Muscle layer of colon (tissue), 2 donors: ENCODE measurements at regions not wholly inside any gene's neighbourhood (a gene's known extent, or its start where the extent isn't known, plus 50 kb on each side); places are given as distances from the start of the nearest gene placed in this dataset.

Experiments
- H3K27ac ChIP-seq: one replicate; pipeline ENCODE4 v1.7.0; 2013; ENCODE audit warnings: low read depth, mild to moderate bottlenecking, low read length, moderate library complexity
- H3K27me3 ChIP-seq, 2 donors: one replicate each; pipeline ENCODE4 v1.7.0; 2013; ENCODE audit warnings: low read length in 2 of 2, mild to moderate bottlenecking in 2 of 2; ENCODE audit not compliant: insufficient read depth in 2 of 2, control insufficient read depth in 1 of 2
- H3K36me3 ChIP-seq: one replicate; pipeline ENCODE4 v1.7.0; 2013; ENCODE audit warnings: mild to moderate bottlenecking, low read length; ENCODE audit not compliant: insufficient read depth
- H3K4me1 ChIP-seq: one replicate; pipeline ENCODE4 v1.7.0; 2013; ENCODE audit warnings: mild to moderate bottlenecking, low read length; ENCODE audit not compliant: insufficient read depth
- H3K4me3 ChIP-seq, 2 donors: one replicate each; pipeline ENCODE4 v1.7.0; 2013; ENCODE audit warnings: low read length in 2 of 2, low read depth in 1 of 2, mild to moderate bottlenecking in 1 of 2, moderate library complexity in 1 of 2
- H3K9ac ChIP-seq: one replicate; pipeline ENCODE4 v1.7.0; 2013; ENCODE audit warnings: low read length
- H3K9me3 ChIP-seq: one replicate; pipeline ENCODE4 v1.7.0; 2013; ENCODE audit warnings: mild to moderate bottlenecking, low read length
- donor health status: abdominal sarcoma.
- donor health status: Adenocarcinoma of cecum.

DNA sequence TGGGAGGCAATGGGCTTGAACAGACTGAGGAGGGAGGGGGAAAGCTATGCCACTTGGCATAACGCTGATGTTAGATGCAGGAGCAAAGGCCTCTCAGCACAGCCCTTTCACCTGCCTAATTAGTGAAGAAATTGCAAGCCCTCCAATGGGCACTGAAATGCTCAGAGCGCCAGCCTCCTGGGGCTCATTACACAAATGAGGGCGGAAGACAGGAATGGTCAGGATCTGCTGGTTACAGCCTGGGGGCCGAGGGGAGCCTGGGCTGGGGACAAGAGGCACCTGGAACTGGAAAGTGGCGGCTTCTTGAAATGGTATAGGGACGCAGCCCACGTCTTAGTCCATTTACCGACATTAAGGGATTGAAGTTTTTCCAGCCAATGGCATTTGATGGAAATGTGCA, 50.2 kb upstream of the PLET1 start:
- H3K27ac ChIP-seq = no peak overlapping the region
- H3K27me3 ChIP-seq = no peaks in the 10 kb centered on the region

DNA sequence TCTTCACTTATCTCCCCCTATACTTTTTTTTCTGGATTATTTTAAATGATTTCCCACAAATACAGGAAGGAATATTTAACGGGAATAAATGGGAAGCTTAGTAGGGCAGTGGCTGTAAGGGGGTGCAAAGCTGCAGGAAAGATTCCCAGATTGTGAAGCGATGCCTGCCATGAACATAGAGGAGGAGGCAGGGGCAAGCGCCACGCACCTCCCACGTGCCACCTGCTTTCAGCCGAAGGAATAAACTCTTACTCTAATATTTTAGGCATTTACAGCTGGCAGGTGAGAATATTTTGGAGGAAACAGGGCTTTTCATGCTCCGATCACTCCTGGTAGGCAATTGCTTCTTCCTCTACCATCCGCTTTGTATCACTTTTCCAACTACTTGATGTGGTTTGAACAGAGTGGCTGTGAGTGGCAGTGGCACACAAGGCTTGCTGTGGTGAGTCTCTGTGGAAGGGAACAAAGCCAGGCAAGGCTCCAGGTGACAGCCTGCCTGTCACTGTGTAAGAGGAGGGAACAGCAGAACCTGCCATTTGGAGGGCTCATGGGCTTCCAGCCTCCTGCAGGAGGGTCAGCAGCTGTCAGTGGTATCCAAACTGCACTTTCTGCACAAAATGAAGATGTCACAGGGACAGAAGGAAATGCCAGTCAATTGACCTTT, 54.5 kb upstream of the PLET1 start:
- no peak overlapping the region for H3K4me3 ChIP-seq
- H3K9me3 ChIP-seq = no peaks in the 10 kb centered on the region
- H3K27me3 ChIP-seq = no peaks in the 10 kb centered on the region
- H3K4me1 ChIP-seq = peaks cover 20% of the 10 kb centered on the region
- no peaks in the 10 kb centered on the region for H3K36me3 ChIP-seq
- no peak overlapping the region for H3K9ac ChIP-seq
- H3K27ac ChIP-seq = no peak overlapping the region

More for the DNA sequence above, 50.2 kb upstream of the PLET1 start:
- no peak overlapping the region for H3K4me3 ChIP-seq
- H3K9me3 ChIP-seq = no peaks in the 10 kb centered on the region
- no peaks in the 10 kb centered on the region for H3K36me3 ChIP-seq
- no peak overlapping the region for H3K9ac ChIP-seq
- no peaks in the 10 kb centered on the region for H3K4me1 ChIP-seq

DNA sequence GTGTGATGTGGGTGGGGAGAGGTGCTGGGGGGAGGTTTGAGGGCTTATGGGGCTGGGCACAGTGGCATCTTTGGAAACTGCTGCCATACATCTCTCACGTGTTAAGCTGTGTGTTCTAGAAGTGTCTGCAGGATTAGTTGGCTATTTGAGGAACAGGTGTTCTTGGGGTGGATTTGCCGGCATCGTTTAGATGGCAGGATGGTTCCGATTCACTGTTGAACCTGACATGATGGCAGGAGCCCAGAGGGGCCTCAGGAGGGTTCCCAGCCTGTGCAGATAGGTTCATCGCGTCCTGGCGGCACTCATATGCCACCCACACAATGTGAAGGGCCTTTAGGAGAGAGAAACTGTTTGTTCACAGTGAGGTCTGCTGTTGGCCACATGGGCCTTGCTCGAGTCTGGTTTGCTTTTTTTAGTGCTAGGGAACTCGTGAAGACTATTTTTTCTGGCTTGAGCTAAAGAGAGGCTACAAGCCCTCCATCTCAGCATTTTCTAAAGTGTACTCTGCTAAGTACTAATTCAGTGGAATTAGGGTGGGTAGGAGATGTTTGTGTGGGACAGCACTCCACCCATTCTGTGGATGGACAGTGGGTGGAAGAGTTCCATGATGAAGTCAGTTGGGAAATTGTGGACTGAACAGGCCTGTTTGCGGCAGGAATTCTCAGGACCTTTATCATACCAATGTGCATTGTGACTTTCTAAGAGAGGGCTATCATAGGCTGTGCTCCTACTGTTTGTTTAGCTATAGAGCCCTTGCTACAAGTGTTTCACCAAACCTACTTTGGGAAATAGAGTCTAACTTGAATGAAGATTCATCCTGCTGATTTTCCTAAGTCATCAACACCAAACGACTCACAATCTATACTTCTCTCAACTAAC, 55.4 kb upstream of the PLET1 start:
- no peak overlapping the region for H3K4me3 ChIP-seq
- H3K36me3 ChIP-seq = no peaks in the 10 kb centered on the region
- H3K9ac ChIP-seq = no peak overlapping the region
- no peak overlapping the region for H3K27ac ChIP-seq
- no peaks in the 10 kb centered on the region for H3K27me3 ChIP-seq
- peaks cover 29% of the 10 kb centered on the region for H3K4me1 ChIP-seq
- no peaks in the 10 kb centered on the region for H3K9me3 ChIP-seq

DNA sequence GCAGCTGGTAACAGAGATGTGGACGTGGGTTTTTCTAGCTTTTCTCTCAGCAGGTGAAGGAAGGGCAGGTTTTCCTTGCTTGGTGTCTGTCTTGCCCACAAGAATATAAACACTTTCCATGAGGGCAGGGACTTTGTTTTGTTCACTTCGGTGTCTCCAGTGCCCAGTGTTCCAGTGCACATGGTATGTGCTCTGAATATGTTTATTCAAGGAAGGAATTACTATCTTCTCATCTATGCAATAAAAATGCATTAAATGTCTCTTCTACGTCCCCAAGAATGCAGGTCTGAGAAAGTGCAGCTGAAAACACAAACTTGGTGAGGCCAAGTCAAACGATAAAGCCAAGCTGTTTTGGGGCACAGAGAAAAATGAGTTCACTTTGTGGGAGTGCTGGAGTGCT, 56.3 kb upstream of the PLET1 start:
- Histone ChIP-seq H3K9ac (no peak overlapping the region), H3K27me3 (no peaks in the 10 kb centered on the region)

DNA sequence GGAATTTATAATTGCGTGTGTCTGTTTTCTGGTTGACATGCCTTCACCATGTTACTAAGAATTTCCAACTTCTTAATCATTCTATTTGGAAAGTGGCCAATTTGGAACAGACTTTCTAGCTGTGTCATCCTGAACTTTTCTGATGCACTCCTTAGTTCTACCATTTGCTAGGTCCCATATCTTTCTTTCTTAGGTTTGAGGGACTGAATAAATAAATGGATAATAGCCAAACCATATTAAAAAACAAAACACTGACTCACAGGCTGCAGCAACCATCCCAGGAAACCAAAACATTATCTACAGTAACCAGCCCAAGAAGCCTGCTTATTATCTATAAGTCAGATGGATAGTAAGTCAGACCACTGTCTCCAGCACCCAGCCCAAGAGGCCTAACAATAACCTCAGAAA, 57.5 kb upstream of the PLET1 start:
- no peaks in the 10 kb centered on the region for H3K27me3 ChIP-seq
- H3K4me3 ChIP-seq = no peak overlapping the region
- H3K9ac ChIP-seq = no peak overlapping the region
- H3K4me1 ChIP-seq = peaks cover 32% of the 10 kb centered on the region
- no peaks in the 10 kb centered on the region for H3K36me3 ChIP-seq
- H3K9me3 ChIP-seq = no peaks in the 10 kb centered on the region
- H3K27ac ChIP-seq = no peak overlapping the region

More for the DNA sequence above, 56.3 kb upstream of the PLET1 start:
- Histone ChIP-seq H3K27ac (no peak overlapping the region), H3K36me3 (no peaks in the 10 kb centered on the region), H3K9me3 (no peaks in the 10 kb centered on the region), H3K4me3 (no peak overlapping the region), H3K4me1 (peaks cover 32% of the 10 kb centered on the region)

DNA sequence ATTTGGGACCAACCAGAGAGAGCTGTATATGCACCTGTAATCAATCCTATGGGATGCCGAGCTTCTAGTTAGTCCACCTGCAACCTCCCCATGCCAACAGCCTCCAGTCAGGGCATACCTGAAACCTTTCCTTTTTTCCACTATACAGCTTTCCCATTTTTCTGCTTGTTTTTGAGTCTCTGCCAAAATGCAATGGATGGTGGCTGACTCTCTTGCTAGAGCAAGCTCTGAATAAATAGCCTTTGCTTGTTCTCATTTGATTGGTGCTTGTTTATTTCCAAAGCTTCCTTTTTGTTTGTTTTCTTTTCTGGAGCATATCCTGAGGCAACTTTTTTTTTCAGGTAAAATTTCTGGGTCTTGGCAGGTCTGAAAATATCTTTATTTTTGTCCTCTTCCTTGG, 58.0 kb upstream of the PLET1 start:
- Histone ChIP-seq H3K9ac (no peak overlapping the region), H3K27ac (no peak overlapping the region), H3K4me1 (peaks cover 32% of the 10 kb centered on the region), H3K9me3 (no peaks in the 10 kb centered on the region), H3K4me3 (no peak overlapping the region), H3K36me3 (no peaks in the 10 kb centered on the region), H3K27me3 (no peaks in the 10 kb centered on the region)

DNA sequence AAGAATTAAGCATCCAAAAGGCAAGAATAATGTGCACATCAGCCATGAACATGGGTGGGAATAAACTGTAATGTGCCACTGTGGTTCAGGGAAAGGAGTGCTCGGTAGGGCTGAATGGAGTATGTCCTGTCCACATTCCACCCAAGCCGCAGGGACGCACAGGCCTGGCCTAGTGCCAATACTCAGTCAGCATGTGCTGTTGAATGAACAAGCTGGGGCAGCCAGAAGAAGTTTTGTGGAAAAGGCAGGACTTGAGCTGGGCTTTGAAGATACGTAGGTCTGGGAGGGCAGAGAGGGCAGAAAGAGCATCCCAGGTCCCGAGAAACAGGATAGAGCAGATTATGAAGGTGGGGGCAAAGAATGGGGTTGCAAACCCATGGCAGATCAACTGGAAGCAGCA, 60.0 kb upstream of the PLET1 start:
- Histone ChIP-seq H3K27me3 (no peaks in the 10 kb centered on the region), H3K4me3 (no peak overlapping the region), H3K4me1 (peaks cover 32% of the 10 kb centered on the region), H3K27ac (no peak overlapping the region), H3K9ac (no peak overlapping the region), H3K9me3 (no peaks in the 10 kb centered on the region), H3K36me3 (no peaks in the 10 kb centered on the region)

DNA sequence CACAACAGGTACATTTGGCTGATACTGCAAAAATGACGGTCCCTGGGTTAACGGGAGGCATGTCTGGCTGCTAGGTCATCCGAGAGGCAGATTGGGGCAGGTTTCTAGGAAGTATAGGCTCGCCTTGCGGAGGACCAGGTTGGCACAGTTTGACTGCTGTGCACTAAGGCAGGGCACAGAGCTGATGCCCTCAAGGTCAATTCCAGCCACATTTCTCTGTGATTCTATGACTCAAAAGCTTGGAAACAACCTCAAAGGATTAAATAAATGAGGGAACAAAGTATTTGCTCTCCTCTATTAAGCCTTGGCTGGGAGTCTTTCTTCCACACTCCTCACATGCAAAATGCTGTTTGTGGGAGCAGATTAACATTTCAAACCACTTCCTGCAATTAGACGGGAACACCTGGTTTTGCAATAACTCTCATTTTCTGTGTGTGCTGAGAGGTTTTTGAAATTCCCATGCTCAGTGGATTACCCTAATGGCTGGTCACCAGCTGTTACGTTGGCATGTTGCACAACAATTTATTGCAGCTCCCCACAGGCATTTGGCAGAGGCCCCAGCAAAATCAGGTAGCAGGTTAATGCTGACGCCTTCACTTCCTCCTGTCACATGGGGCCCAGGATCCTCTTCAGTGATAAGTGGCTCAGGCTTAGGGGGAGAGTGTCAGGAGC, 61.0 kb upstream of the PLET1 start:
- Histone ChIP-seq H3K27me3 (no peaks in the 10 kb centered on the region), H3K4me3 (no peak overlapping the region), H3K36me3 (no peaks in the 10 kb centered on the region), H3K9me3 (no peaks in the 10 kb centered on the region), H3K27ac (no peak overlapping the region), H3K4me1 (peaks cover 32% of the 10 kb centered on the region), H3K9ac (no peak overlapping the region)

DNA sequence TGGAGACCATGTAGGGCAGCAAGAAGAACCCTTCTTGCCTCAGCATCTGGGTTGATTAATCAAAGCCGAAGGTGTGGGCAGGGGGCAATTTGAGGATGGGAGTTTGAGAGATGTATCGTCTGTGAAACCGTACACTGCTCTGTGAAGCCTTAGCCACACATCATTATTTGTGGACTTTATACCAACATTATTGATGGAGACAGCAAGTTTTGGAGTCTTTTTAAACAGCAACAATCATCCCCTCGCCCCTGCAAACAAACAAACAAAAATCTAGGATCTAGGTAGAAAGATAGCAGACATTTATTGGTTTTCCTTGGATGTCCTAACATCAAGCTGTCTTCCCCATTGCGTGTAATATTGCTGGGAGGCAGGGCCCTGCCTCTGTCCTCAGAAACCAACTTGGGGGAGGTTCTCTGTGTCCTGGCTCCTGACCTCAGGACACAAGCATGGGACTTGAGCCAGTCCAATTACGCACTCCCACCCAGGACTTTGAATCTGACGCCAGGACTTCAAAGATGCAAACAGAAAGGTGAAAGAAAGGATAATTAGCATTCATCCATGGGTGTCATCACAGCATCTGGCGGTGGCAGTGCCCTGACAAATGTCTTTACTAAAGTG, 61.6 kb upstream of the PLET1 start:
- no peaks in the 10 kb centered on the region for H3K9me3 ChIP-seq
- no peaks in the 10 kb centered on the region for H3K27me3 ChIP-seq
- no peak overlapping the region for H3K9ac ChIP-seq
- H3K4me1 ChIP-seq = peaks cover 27% of the 10 kb centered on the region
- H3K27ac ChIP-seq = no peak overlapping the region
- H3K36me3 ChIP-seq = no peaks in the 10 kb centered on the region
- H3K4me3 ChIP-seq = no peak overlapping the region

DNA sequence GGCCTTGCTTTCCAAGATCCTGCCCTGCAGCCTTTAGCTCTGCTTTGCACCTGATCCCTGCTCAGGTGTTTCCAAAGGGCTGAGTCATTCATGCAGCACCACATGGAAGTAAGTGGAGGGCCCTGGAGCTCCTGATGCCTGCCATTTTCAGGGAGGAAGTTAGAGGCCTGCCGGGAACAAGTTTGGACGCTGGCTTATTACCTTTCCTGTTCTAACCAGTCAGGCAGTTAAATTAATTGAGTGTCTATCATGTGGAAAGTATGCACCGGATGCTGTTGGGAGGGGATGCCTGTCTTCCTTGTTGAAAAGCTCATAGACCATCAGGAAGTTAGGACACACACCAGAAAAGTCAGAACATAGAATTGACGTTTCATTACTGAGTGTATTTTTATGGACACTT, 73.7 kb upstream of the PLET1 start:
- Histone ChIP-seq H3K4me1 (no peaks in the 10 kb centered on the region), H3K36me3 (no peaks in the 10 kb centered on the region), H3K9ac (no peak overlapping the region), H3K27me3 (no peaks in the 10 kb centered on the region), H3K4me3 (no peak overlapping the region), H3K27ac (no peak overlapping the region), H3K9me3 (no peaks in the 10 kb centered on the region)

DNA sequence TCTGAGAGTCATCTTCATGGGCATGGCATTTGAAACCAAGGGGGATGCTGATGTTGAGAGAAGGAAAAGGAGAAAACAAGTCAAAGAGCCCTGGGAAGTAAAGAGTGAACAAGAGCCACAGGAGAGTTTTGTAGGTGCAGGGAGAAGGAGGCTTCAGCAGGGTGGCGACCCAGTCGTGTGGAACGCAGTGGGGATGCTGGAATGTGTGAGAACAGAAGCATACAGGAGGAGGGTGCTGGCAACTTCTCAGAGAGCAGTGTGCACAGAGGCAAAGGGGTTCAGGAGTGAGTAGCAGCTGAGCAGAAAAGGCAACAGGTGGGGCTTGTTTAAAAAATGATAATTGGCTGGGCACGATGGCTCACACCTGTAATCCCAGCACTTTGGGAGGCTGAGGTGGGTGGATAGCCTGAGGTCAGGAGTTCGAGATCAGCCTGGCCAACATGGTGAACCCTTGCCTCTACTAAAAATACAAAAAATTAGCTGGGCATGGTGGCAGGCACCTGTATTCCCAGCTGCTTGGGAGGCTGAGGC, 75.8 kb upstream of the PLET1 start:
- Histone ChIP-seq H3K4me3 (no peak overlapping the region), H3K9ac (no peak overlapping the region), H3K27ac (no peak overlapping the region), H3K4me1 (no peaks in the 10 kb centered on the region), H3K27me3 (no peaks in the 10 kb centered on the region), H3K9me3 (no peaks in the 10 kb centered on the region), H3K36me3 (no peaks in the 10 kb centered on the region)
